ENCODE measurements at regions not wholly inside any gene's neighbourhood (a gene's known extent, or its start where the extent isn't known, plus 50 kb on each side); places are given as distances from the start of the nearest gene placed in this dataset.

DNA sequence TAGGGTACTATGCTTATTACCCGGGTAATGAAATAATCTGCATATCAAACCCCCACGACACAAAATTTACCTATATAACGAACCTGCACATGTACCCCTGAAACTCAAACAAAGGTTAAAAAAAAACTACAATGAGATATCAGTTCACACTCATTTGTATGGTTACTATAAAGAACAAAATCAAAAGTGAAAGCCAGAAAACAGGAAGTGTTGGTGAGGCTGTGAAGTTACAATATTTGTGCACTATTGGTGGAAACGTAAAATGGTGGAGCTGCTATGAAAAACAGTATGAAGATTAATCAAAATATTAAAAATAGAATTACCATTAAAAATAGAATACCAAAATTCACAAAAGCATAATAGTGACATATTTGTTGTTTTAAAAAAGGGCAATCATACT is 128.9 kb downstream of the ZIC1 start:
- no peak for TF ChIP-seq YY1 (IDR thresholded peaks at IDR 0.05; ENCODE audit: low read depth)
- no peak for TF ChIP-seq TAF1 (IDR thresholded peaks at IDR 0.05; ENCODE audit: low read depth)
- no peak for TF ChIP-seq CREB1 (IDR thresholded peaks at IDR 0.05; ENCODE audit: low read depth)
- TF ChIP-seq, protein P1, sequence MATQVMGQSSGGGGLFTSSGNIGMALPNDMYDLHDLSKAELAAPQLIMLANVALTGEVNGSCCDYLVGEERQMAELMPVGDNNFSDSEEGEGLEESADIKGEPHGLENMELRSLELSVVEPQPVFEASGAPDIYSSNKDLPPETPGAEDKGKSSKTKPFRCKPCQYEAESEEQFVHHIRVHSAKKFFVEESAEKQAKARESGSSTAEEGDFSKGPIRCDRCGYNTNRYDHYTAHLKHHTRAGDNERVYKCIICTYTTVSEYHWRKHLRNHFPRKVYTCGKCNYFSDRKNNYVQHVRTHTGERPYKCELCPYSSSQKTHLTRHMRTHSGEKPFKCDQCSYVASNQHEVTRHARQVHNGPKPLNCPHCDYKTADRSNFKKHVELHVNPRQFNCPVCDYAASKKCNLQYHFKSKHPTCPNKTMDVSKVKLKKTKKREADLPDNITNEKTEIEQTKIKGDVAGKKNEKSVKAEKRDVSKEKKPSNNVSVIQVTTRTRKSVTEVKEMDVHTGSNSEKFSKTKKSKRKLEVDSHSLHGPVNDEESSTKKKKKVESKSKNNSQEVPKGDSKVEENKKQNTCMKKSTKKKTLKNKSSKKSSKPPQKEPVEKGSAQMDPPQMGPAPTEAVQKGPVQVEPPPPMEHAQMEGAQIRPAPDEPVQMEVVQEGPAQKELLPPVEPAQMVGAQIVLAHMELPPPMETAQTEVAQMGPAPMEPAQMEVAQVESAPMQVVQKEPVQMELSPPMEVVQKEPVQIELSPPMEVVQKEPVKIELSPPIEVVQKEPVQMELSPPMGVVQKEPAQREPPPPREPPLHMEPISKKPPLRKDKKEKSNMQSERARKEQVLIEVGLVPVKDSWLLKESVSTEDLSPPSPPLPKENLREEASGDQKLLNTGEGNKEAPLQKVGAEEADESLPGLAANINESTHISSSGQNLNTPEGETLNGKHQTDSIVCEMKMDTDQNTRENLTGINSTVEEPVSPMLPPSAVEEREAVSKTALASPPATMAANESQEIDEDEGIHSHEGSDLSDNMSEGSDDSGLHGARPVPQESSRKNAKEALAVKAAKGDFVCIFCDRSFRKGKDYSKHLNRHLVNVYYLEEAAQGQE (IDR thresholded peaks at IDR 0.05; ENCODE audit: low read depth): no peak
- no peak for TF ChIP-seq FOXM1 (IDR thresholded peaks at IDR 0.05; ENCODE audit: borderline replicate concordance, low read depth)
- no peak for TF ChIP-seq MAX (IDR thresholded peaks at IDR 0.05)
- TF ChIP-seq RAD21 (IDR thresholded peaks at IDR 0.05; ENCODE audit: low read depth): no peak
- no peak for TF ChIP-seq USF1 (IDR thresholded peaks at IDR 0.05)
- no peak for TF ChIP-seq EGR1 (IDR thresholded peaks at IDR 0.05)
- no peak for TF ChIP-seq ZBTB7A (IDR thresholded peaks at IDR 0.05; ENCODE audit: low read depth)
- no peak for TF ChIP-seq EP300 (IDR thresholded peaks at IDR 0.05; ENCODE audit: borderline replicate concordance)

DNA sequence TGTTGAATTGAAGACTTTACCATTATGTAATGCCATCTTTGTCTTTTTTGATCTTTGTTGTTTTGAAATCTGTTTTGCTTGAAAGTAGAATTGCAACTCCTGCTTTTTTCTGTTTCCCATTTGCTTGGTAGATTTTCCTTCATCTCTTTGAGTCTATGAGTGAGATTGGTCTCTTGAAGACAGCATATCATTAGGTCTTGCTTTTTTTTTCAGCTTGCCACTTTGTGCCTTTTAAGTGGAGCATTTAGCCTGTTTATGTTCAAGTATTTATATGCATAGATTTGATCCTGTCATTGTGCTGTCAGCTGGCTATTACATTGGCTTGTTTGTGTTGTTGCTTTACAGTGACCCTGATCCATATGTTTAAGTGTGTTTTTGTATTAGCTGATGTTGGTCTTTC is 131.8 kb downstream of the ZIC1 start:
- TF ChIP-seq NFIC (IDR thresholded peaks at IDR 0.05) (no peak), EP300 (IDR thresholded peaks at IDR 0.05; ENCODE audit: borderline replicate concordance) (no peak), CREB1 (IDR thresholded peaks at IDR 0.05; ENCODE audit: low read depth) (no peak), TEAD4 (IDR thresholded peaks at IDR 0.05) (no peak), RAD21 (IDR thresholded peaks at IDR 0.05; ENCODE audit: low read depth) (no peak), ZBTB7A (IDR thresholded peaks at IDR 0.05; ENCODE audit: low read depth) (no peak), EGR1 (IDR thresholded peaks at IDR 0.05) (no peak), TCF12 (IDR thresholded peaks at IDR 0.05; ENCODE audit: low read depth) (no peak), TAF1 (IDR thresholded peaks at IDR 0.05; ENCODE audit: low read depth) (no peak), USF1 (IDR thresholded peaks at IDR 0.05) (no peak), MAX (IDR thresholded peaks at IDR 0.05) (no peak), FOXM1 (IDR thresholded peaks at IDR 0.05; ENCODE audit: borderline replicate concordance, low read depth) (no peak), CEBPB (IDR thresholded peaks at IDR 0.05) (no peak), YY1 (IDR thresholded peaks at IDR 0.05; ENCODE audit: low read depth) (no peak)
- TF ChIP-seq, protein P1 (IDR thresholded peaks at IDR 0.05; ENCODE audit: low read depth): no peak

- TF ChIP-seq RAD21 (IDR thresholded peaks at IDR 0.05; ENCODE audit: low read depth) (no peak), TCF12 (IDR thresholded peaks at IDR 0.05; ENCODE audit: low read depth) (no peak), TEAD4 (IDR thresholded peaks at IDR 0.05) (no peak), FOXM1 (IDR thresholded peaks at IDR 0.05; ENCODE audit: borderline replicate concordance, low read depth) (no peak), YY1 (IDR thresholded peaks at IDR 0.05; ENCODE audit: low read depth) (no peak)
These were observed 135.1 kb downstream of the ZIC1 start for GRCh38 chr3:147544290-147544689.

GRCh38 chr3:147551491-147551890 is 142.3 kb downstream of the ZIC1 start:
- TF ChIP-seq RAD21 (IDR thresholded peaks at IDR 0.05; ENCODE audit: low read depth): no peak
- no peak for TF ChIP-seq EP300 (IDR thresholded peaks at IDR 0.05; ENCODE audit: borderline replicate concordance)

GRCh38 chr3:147554332-147554731 is 145.2 kb downstream of the ZIC1 start:
- TF ChIP-seq TCF12 (IDR thresholded peaks at IDR 0.05; ENCODE audit: low read depth): no peak

GRCh38 chr3:147572970-147573340 is 163.8 kb downstream of the ZIC1 start:
- TF ChIP-seq NFIC (IDR thresholded peaks at IDR 0.05) (no peak), ZBTB7A (IDR thresholded peaks at IDR 0.05; ENCODE audit: low read depth) (no peak), CREB1 (IDR thresholded peaks at IDR 0.05; ENCODE audit: low read depth) (no peak), CEBPB (IDR thresholded peaks at IDR 0.05) (no peak), EGR1 (IDR thresholded peaks at IDR 0.05) (no peak), MAX (IDR thresholded peaks at IDR 0.05) (no peak), EP300 (IDR thresholded peaks at IDR 0.05; ENCODE audit: borderline replicate concordance) (no peak), TEAD4 (IDR thresholded peaks at IDR 0.05) (no peak), TCF12 (IDR thresholded peaks at IDR 0.05; ENCODE audit: low read depth) (no peak), TAF1 (IDR thresholded peaks at IDR 0.05; ENCODE audit: low read depth) (no peak), USF1 (IDR thresholded peaks at IDR 0.05) (no peak), YY1 (IDR thresholded peaks at IDR 0.05; ENCODE audit: low read depth) (no peak), FOXM1 (IDR thresholded peaks at IDR 0.05; ENCODE audit: borderline replicate concordance, low read depth) (no peak), RAD21 (IDR thresholded peaks at IDR 0.05; ENCODE audit: low read depth) (no peak)
- TF ChIP-seq, protein P1 (IDR thresholded peaks at IDR 0.05; ENCODE audit: low read depth): no peak
